HG02623 (cell line): ENCODE measurements at regions not wholly inside any gene's neighbourhood (a gene's known extent, or its start where the extent isn't known, plus 50 kb on each side); places are given as distances from the start of the nearest gene placed in this dataset.
A peak's percentile ranks its signal among the peaks of the same experiment; 100 is the strongest.
"Not testable (repeated sequence)": the region's sequence is repeated elsewhere in the genome, so short reads cannot be mapped to it uniquely, and the experiment has no call there.

ENCODE experiments used
- ATAC-seq: cut with Tn5 transposase; IDR thresholded peaks from one replicate; pipeline ENCODE4 v1.9.1; 2021; ENCODE audit warnings: moderate library complexity; ENCODE audit not compliant: unreplicated experiment

GRCh38 chr3:98644168-98644567, 50.8 kb upstream of the CPOX start:
- no peak for ATAC-seq

GRCh38 chr3:98645039-98645438, 51.6 kb upstream of the CPOX start:
- ATAC-seq, result no peak

GRCh38 chr3:98646680-98647079, 53.3 kb upstream of the CPOX start:
- no peak for ATAC-seq

GRCh38 chr3:98647197-98647596, 53.8 kb upstream of the CPOX start:
- no peak for ATAC-seq

- ATAC-seq, result no peak
These were observed 57.8 kb upstream of the CPOX start for GRCh38 chr3:98650971-98651779.

- no peak for ATAC-seq
These were observed 58.3 kb upstream of the CPOX start for GRCh38 chr3:98651780-98652077.

- no peak for ATAC-seq
These were observed 62.3 kb upstream of the CPOX start for GRCh38 chr3:98655666-98656065.

- peak; percentile 93 for ATAC-seq
These were observed 64.0 kb upstream of the CPOX start for GRCh38 chr3:98657457-98657856.

- no peak for ATAC-seq
These were observed 69.3 kb upstream of the CPOX start for GRCh38 chr3:98662699-98663098.

- no peak for ATAC-seq
These were observed 76.6 kb upstream of the CPOX start for GRCh38 chr3:98670020-98670419.

- ATAC-seq, result no peak
These were observed 83.2 kb upstream of the ST3GAL6 start for GRCh38 chr3:98679986-98680385.

GRCh38 chr3:98680723-98681122, 82.4 kb upstream of the ST3GAL6 start:
- ATAC-seq, result no peak

GRCh38 chr3:98681486-98681885, 81.7 kb upstream of the ST3GAL6 start:
- no peak for ATAC-seq

GRCh38 chr3:98682391-98682790, 80.7 kb upstream of the ST3GAL6 start:
- not testable (repeated sequence) for ATAC-seq

GRCh38 chr3:98688363-98688762, 74.8 kb upstream of the ST3GAL6 start:
- ATAC-seq, result no peak

- no peak for ATAC-seq
These were observed 72.3 kb upstream of the ST3GAL6 start for GRCh38 chr3:98690876-98691275.

- ATAC-seq, result no peak
These were observed 71.2 kb upstream of the ST3GAL6 start for GRCh38 chr3:98691897-98692296.

- ATAC-seq, result no peak
These were observed 70.2 kb upstream of the ST3GAL6 start for GRCh38 chr3:98692787-98693473.

GRCh38 chr3:98695796-98696195, 67.3 kb upstream of the ST3GAL6 start:
- ATAC-seq, result no peak

GRCh38 chr3:98696296-98696695, 66.8 kb upstream of the ST3GAL6 start:
- not testable (repeated sequence) for ATAC-seq

GRCh38 chr3:98697225-98697624, 65.9 kb upstream of the ST3GAL6 start:
- ATAC-seq, result no peak

GRCh38 chr3:98699132-98699531, 64.0 kb upstream of the ST3GAL6 start:
- ATAC-seq, result no peak
